ENCODE measurements at regions not wholly inside any gene's neighbourhood (a gene's known extent, or its start where the extent isn't known, plus 50 kb on each side); places are given as distances from the start of the nearest gene placed in this dataset.
A peak's percentile ranks its signal among the peaks of the same experiment; 100 is the strongest.

DNA sequence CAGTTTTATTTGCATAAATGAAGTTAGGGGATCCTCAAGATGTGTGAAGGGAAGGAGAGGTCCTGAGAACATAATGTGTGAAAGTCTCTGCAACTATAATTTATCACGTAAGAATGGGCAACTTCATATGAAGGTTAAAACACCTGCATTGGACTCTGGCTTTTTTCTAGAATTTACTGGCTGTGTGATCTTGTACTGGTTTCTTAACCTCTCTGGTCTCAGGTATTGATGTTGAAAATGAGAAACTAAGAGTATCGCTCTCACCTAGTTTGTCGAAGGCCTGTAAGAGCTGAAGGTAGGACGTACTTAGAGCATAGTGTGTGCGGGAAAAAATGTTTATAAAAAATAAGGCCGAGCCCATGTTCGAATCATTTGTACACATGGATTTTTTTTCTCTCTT is 280.5 kb downstream of the ICE1 start:
- Histone ChIP-seq H4K5ac (ENCODE audit: low read length) (no peak overlapping the region), H3K27me3 (ENCODE audit: insufficient read depth, low read length, poor library complexity) (no peaks in the 10 kb centered on the region), H3K4me1 (ENCODE audit: control insufficient read depth, low read depth, low read length) (no peaks in the 10 kb centered on the region), H2BK15ac (replicated peaks; ENCODE audit: low read depth) (no peak overlapping the region), H3K27ac (ENCODE audit: low read depth, low read length) (no peak overlapping the region), H4K8ac (ENCODE audit: low read depth, low read length) (no peak overlapping the region), H3K4me3 (ENCODE audit: low read length) (no peak overlapping the region), H3K79me2 (ENCODE audit: control insufficient read depth, insufficient read depth, low read length) (no peaks in the 10 kb centered on the region), H3K23ac (ENCODE audit: low read length) (no peak overlapping the region), H2BK5ac (ENCODE audit: low read length) (no peak overlapping the region), H2AK5ac (ENCODE audit: low read length) (no peak overlapping the region), H3K4ac (ENCODE audit: low read depth, low read length) (no peak overlapping the region), H3K4me2 (ENCODE audit: low read length) (no peak overlapping the region), H3K9ac (ENCODE audit: low read length) (no peak overlapping the region), H3K36me3 (ENCODE audit: control insufficient read depth, insufficient read depth, low read length) (no peaks in the 10 kb centered on the region), H2BK120ac (ENCODE audit: low read depth, low read length) (no peak overlapping the region), H3K79me1 (ENCODE audit: low read length) (no peaks in the 10 kb centered on the region), H3K56ac (ENCODE audit: low read length) (no peak overlapping the region), H3K18ac (ENCODE audit: low read length) (no peak overlapping the region)
- WGBS (ENCODE audit: extremely low coverage, insufficient coverage, low lambda C conversion rate): no CpG with 5 or more reads among the region's 7 CpGs
- DNase-seq: no peak

DNA sequence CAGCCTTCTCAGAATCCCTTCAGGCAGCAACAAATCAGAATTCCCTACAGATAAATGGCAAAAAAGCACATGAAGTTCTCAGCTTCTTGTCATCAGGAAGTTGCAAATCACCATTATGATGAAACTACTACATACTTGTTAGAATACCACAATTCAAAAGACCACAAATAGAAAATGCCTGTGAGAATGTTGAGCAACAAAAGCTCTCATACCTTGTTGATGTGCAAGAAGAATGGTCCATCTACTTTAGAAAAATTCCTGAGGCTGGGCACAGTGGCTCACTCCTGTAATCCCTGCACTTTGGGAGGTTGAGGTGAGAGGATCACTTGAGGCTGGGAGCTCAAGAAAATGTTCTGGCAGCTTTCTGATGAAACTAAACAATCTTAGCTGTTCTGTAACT is 278.1 kb downstream of the ICE1 start:
- H3K36me3 ChIP-seq (ENCODE audit: control insufficient read depth, insufficient read depth, low read length): no peaks in the 10 kb centered on the region
- no peak overlapping the region for H2AK5ac ChIP-seq (ENCODE audit: low read length)
- no peak overlapping the region for H2BK120ac ChIP-seq (ENCODE audit: low read depth, low read length)
- no peaks in the 10 kb centered on the region for H3K79me2 ChIP-seq (ENCODE audit: control insufficient read depth, insufficient read depth, low read length)
- H4K8ac ChIP-seq (ENCODE audit: low read depth, low read length): no peak overlapping the region
- H3K27ac ChIP-seq (ENCODE audit: low read depth, low read length): no peak overlapping the region
- no peak overlapping the region for H3K4me2 ChIP-seq (ENCODE audit: low read length)
- no peak overlapping the region for H3K56ac ChIP-seq (ENCODE audit: low read length)
- H4K5ac ChIP-seq (ENCODE audit: low read length): no peak overlapping the region
- H3K18ac ChIP-seq (ENCODE audit: low read length): no peak overlapping the region
- no peak overlapping the region for H3K4ac ChIP-seq (ENCODE audit: low read depth, low read length)
- H3K4me1 ChIP-seq (ENCODE audit: control insufficient read depth, low read depth, low read length): no peaks in the 10 kb centered on the region
- no peak overlapping the region for H3K9ac ChIP-seq (ENCODE audit: low read length)
- no peak for DNase-seq
- H3K4me3 ChIP-seq (ENCODE audit: low read length): no peak overlapping the region
- no peak overlapping the region for H2BK5ac ChIP-seq (ENCODE audit: low read length)
- H2BK15ac ChIP-seq (replicated peaks; ENCODE audit: low read depth): no peak overlapping the region
- H3K27me3 ChIP-seq (ENCODE audit: insufficient read depth, low read length, poor library complexity): no peaks in the 10 kb centered on the region
- H3K79me1 ChIP-seq (ENCODE audit: low read length): no peaks in the 10 kb centered on the region
- H3K23ac ChIP-seq (ENCODE audit: low read length): no peak overlapping the region

DNA sequence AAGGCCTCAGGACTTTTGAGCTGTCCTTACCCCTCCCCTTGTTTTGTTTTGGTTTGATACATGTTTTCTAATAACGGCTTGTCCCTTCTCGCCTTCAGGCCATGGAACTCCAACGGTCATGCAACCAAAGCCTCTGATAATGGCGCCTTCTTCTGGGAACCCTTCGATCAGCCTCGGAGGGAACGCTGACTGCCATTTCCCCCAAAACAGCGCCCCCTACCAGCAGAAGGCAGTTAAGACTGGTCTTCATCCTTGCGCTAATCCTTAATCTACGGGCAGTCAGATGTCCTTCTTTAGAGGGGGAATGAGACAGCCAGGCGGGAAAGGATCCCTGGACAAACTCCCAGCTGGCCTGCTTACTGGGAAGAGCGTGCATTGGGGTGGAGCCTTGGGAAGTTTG is 276.6 kb downstream of the ICE1 start:
- no peak overlapping the region for H2BK15ac ChIP-seq (replicated peaks; ENCODE audit: low read depth)
- no peak overlapping the region for H3K27ac ChIP-seq (ENCODE audit: low read depth, low read length)
- no peak overlapping the region for H2AK5ac ChIP-seq (ENCODE audit: low read length)
- no peak overlapping the region for H4K8ac ChIP-seq (ENCODE audit: low read depth, low read length)
- WGBS (ENCODE audit: extremely low coverage, insufficient coverage, low lambda C conversion rate): no CpG with 5 or more reads among the region's 12 CpGs
- no peaks in the 10 kb centered on the region for H3K4me1 ChIP-seq (ENCODE audit: control insufficient read depth, low read depth, low read length)
- no peaks in the 10 kb centered on the region for H3K36me3 ChIP-seq (ENCODE audit: control insufficient read depth, insufficient read depth, low read length)
- H3K4me3 ChIP-seq (ENCODE audit: low read length): no peak overlapping the region
- no peak overlapping the region for H3K9ac ChIP-seq (ENCODE audit: low read length)
- no peaks in the 10 kb centered on the region for H3K27me3 ChIP-seq (ENCODE audit: insufficient read depth, low read length, poor library complexity)
- H3K79me2 ChIP-seq (ENCODE audit: control insufficient read depth, insufficient read depth, low read length): no peaks in the 10 kb centered on the region
- H2BK5ac ChIP-seq (ENCODE audit: low read length): no peak overlapping the region
- no peak overlapping the region for H3K18ac ChIP-seq (ENCODE audit: low read length)
- H3K4me2 ChIP-seq (ENCODE audit: low read length): no peak overlapping the region
- H3K4ac ChIP-seq (ENCODE audit: low read depth, low read length): no peak overlapping the region
- H3K23ac ChIP-seq (ENCODE audit: low read length): no peak overlapping the region
- no peak overlapping the region for H4K5ac ChIP-seq (ENCODE audit: low read length)
- H2BK120ac ChIP-seq (ENCODE audit: low read depth, low read length): no peak overlapping the region
- H3K56ac ChIP-seq (ENCODE audit: low read length): no peak overlapping the region
- no peaks in the 10 kb centered on the region for H3K79me1 ChIP-seq (ENCODE audit: low read length)
- peak; percentile 27 for DNase-seq

DNA sequence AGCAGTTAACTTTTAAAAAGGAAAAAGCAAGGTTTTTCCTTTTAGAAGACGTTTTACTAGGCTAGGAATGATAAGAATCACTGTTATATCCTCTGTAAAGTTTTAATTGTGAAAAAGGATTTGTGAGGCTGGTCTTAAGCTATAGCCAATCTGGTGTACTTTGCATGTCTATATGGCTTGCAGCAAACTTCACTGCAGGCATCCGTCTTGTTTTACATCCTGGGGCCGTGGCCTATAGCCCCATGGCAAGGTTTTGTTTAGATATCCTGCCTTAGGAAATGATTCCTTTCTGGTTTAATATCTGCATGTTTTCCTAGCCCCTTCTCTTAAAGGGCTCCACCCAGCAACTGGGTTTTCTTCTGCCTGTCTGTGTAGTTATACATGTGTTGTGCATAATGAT is 272.8 kb downstream of the ICE1 start:
- no peak overlapping the region for H2BK120ac ChIP-seq (ENCODE audit: low read depth, low read length)
- no peaks in the 10 kb centered on the region for H3K79me1 ChIP-seq (ENCODE audit: low read length)
- no peak overlapping the region for H4K5ac ChIP-seq (ENCODE audit: low read length)
- H3K27me3 ChIP-seq (ENCODE audit: insufficient read depth, low read length, poor library complexity): no peaks in the 10 kb centered on the region
- no peak overlapping the region for H3K56ac ChIP-seq (ENCODE audit: low read length)
- H3K23ac ChIP-seq (ENCODE audit: low read length): no peak overlapping the region
- H3K18ac ChIP-seq (ENCODE audit: low read length): no peak overlapping the region
- no peak overlapping the region for H3K27ac ChIP-seq (ENCODE audit: low read depth, low read length)
- H2BK15ac ChIP-seq (replicated peaks; ENCODE audit: low read depth): no peak overlapping the region
- H4K8ac ChIP-seq (ENCODE audit: low read depth, low read length): no peak overlapping the region
- H3K9ac ChIP-seq (ENCODE audit: low read length): no peak overlapping the region
- no peak overlapping the region for H3K4me2 ChIP-seq (ENCODE audit: low read length)
- H3K79me2 ChIP-seq (ENCODE audit: control insufficient read depth, insufficient read depth, low read length): no peaks in the 10 kb centered on the region
- H3K4ac ChIP-seq (ENCODE audit: low read depth, low read length): no peak overlapping the region
- no peak for DNase-seq
- H3K4me1 ChIP-seq (ENCODE audit: control insufficient read depth, low read depth, low read length): no peaks in the 10 kb centered on the region
- H3K36me3 ChIP-seq (ENCODE audit: control insufficient read depth, insufficient read depth, low read length): no peaks in the 10 kb centered on the region
- no peak overlapping the region for H2BK5ac ChIP-seq (ENCODE audit: low read length)
- H2AK5ac ChIP-seq (ENCODE audit: low read length): no peak overlapping the region
- no CpG with 5 or more reads among the region's 3 CpGs for WGBS (ENCODE audit: extremely low coverage, insufficient coverage, low lambda C conversion rate)
- no peak overlapping the region for H3K4me3 ChIP-seq (ENCODE audit: low read length)

DNA sequence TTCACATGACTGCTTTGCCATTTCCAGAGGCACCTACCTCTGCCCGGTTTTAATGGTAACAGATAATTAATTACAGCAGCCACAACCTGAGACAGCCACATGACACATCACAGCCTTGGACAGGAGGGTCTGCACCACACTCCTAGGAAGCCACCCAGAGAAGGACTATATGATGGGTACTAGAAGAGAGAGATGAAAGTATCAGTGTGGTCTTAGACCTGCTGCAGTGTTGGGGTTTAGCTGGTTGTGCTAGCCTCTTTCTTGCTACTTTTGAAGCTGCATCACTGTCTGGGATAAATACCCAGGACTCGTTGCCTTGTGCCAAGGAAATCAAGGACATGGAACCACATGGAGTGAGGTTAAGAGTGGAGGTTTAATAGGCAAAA is 266.4 kb downstream of the ICE1 start:
- no peak overlapping the region for H3K23ac ChIP-seq (ENCODE audit: low read length)
- WGBS (ENCODE audit: extremely low coverage, insufficient coverage, low lambda C conversion rate): no CpG with 5 or more reads among the region's 2 CpGs
- H3K56ac ChIP-seq (ENCODE audit: low read length): no peak overlapping the region
- no peak overlapping the region for H2BK15ac ChIP-seq (replicated peaks; ENCODE audit: low read depth)
- no peak overlapping the region for H2BK5ac ChIP-seq (ENCODE audit: low read length)
- H2BK120ac ChIP-seq (ENCODE audit: low read depth, low read length): no peak overlapping the region
- H3K36me3 ChIP-seq (ENCODE audit: control insufficient read depth, insufficient read depth, low read length): no peaks in the 10 kb centered on the region
- DNase-seq: no peak
- H3K4me1 ChIP-seq (ENCODE audit: control insufficient read depth, low read depth, low read length): no peaks in the 10 kb centered on the region
- no peak overlapping the region for H3K4ac ChIP-seq (ENCODE audit: low read depth, low read length)
- no peak overlapping the region for H3K4me2 ChIP-seq (ENCODE audit: low read length)
- H3K79me1 ChIP-seq (ENCODE audit: low read length): no peaks in the 10 kb centered on the region
- no peak overlapping the region for H3K27ac ChIP-seq (ENCODE audit: low read depth, low read length)
- no peak overlapping the region for H4K8ac ChIP-seq (ENCODE audit: low read depth, low read length)
- H3K18ac ChIP-seq (ENCODE audit: low read length): no peak overlapping the region
- no peaks in the 10 kb centered on the region for H3K27me3 ChIP-seq (ENCODE audit: insufficient read depth, low read length, poor library complexity)
- no peak overlapping the region for H4K5ac ChIP-seq (ENCODE audit: low read length)
- no peaks in the 10 kb centered on the region for H3K79me2 ChIP-seq (ENCODE audit: control insufficient read depth, insufficient read depth, low read length)
- no peak overlapping the region for H3K4me3 ChIP-seq (ENCODE audit: low read length)
- H2AK5ac ChIP-seq (ENCODE audit: low read length): no peak overlapping the region
- no peak overlapping the region for H3K9ac ChIP-seq (ENCODE audit: low read length)

DNA sequence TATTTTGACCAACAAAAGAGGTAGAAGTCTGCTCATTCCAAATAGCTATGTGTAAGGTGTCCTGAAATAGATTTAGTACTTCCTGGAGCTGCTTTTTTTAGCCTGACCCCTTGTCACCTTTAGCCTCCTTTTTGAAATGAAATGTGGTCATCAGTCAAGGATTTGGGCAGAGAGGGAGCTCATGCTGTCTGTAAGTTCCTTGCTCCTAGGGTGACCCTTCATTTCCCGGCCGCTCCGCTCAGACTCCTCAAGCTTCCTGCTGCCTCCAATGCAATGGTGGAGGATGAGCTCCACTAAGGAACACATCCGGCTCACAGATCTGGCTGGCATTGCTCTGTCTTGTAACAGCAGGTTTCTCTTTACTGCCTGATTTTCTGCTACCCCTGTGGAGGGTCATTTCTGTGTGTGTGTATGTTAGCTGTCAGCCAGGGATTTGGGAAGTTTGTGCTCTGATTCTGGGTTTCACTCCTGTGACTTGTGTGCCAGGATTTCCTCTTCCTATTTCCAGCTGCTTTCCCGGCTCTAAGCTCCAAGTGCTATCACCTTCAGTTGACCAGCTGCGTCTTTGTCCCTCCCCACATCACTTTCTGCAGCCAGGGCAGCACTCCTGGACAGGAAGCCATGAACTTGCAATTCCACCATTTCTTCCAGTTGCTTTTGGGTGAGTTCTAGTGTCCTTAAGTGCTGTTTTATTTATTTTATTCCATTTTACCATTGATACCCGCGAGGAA is 265.9 kb downstream of the ICE1 start:
- Histone ChIP-seq H3K9ac (ENCODE audit: low read length) (no peak overlapping the region), H3K18ac (ENCODE audit: low read length) (no peak overlapping the region), H3K27me3 (ENCODE audit: insufficient read depth, low read length, poor library complexity) (no peaks in the 10 kb centered on the region), H2BK15ac (replicated peaks; ENCODE audit: low read depth) (no peak overlapping the region), H3K4me3 (ENCODE audit: low read length) (no peak overlapping the region), H2BK120ac (ENCODE audit: low read depth, low read length) (no peak overlapping the region), H3K27ac (ENCODE audit: low read depth, low read length) (no peak overlapping the region), H3K36me3 (ENCODE audit: control insufficient read depth, insufficient read depth, low read length) (no peaks in the 10 kb centered on the region), H2AK5ac (ENCODE audit: low read length) (no peak overlapping the region), H4K5ac (ENCODE audit: low read length) (no peak overlapping the region), H3K23ac (ENCODE audit: low read length) (no peak overlapping the region), H2BK5ac (ENCODE audit: low read length) (no peak overlapping the region), H3K4me1 (ENCODE audit: control insufficient read depth, low read depth, low read length) (no peaks in the 10 kb centered on the region), H4K8ac (ENCODE audit: low read depth, low read length) (no peak overlapping the region), H3K4me2 (ENCODE audit: low read length) (no peak overlapping the region), H3K4ac (ENCODE audit: low read depth, low read length) (no peak overlapping the region), H3K79me1 (ENCODE audit: low read length) (no peaks in the 10 kb centered on the region), H3K56ac (ENCODE audit: low read length) (no peak overlapping the region), H3K79me2 (ENCODE audit: control insufficient read depth, insufficient read depth, low read length) (no peaks in the 10 kb centered on the region)
- WGBS (ENCODE audit: extremely low coverage, insufficient coverage, low lambda C conversion rate): no CpG with 5 or more reads among the region's 8 CpGs
- no peak for DNase-seq

Data from mesendoderm (in vitro differentiated cells).